Endothelial cell of hepatic sinusoid (primary cell): ENCODE measurements at regions not wholly inside any gene's neighbourhood (a gene's known extent, or its start where the extent isn't known, plus 50 kb on each side); places are given as distances from the start of the nearest gene placed in this dataset.

Source experiments
- in situ Hi-C: cut with HindIII; loops from 2 replicates; pipeline ENCODE4 v1.10.0; 2017; ENCODE audit warnings: low sequenced_read_pairs

DNA sequence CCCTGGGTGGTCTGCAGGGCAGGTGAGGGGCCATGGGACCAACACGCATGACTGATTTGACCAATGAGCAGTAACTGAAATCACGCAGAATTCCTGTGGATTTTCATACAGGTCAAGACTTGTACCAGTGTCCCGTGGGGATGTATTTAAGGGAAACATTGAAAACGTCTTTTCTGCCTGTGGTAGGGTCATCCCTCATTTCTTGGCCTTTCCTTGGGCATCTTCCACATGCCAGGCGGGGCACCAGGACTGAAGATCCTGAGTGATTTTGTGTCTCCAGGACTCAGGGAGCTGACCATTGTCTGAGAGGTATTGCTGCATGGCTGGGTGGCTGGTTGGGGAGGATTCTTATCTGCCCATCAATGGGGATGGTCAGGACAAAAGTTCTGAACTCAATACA lies 289.0 kb downstream of the GLRX3 start:
- in situ Hi-C loops = loop anchor here (5.0 kb wide), 1 partner anchor 62 kb away; no protein-coding TSS in a partner anchor

DNA sequence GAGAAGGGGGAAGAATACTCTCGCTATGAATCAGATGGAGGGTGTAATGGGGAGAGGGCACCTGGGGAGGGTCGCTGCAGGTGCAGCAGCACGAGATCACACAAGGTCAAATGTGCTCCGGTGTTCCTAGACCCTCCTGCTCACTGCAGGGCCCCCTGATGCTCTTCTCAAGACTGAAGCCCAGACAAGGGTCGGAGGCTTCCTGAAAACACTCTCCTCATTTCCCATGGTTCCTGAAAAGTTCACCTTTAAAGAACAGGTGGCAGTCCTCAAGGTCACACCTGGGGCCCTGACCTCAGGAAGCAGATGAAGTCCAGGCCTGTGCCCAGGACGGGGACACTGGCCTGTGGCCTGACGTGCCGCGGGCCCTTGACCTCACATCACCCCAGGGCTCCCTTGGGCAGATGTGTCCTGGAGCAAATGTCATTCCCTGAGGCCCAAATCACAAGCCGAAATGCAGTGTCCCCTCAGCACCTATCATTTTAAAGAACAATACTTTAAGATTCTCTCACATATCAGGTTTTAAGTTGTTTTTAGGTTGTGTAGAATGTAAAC lies 289.8 kb downstream of the GLRX3 start:
- in situ Hi-C loops = loop anchor here (5.0 kb wide), 1 partner anchor 61 kb away; no protein-coding TSS in a partner anchor

DNA sequence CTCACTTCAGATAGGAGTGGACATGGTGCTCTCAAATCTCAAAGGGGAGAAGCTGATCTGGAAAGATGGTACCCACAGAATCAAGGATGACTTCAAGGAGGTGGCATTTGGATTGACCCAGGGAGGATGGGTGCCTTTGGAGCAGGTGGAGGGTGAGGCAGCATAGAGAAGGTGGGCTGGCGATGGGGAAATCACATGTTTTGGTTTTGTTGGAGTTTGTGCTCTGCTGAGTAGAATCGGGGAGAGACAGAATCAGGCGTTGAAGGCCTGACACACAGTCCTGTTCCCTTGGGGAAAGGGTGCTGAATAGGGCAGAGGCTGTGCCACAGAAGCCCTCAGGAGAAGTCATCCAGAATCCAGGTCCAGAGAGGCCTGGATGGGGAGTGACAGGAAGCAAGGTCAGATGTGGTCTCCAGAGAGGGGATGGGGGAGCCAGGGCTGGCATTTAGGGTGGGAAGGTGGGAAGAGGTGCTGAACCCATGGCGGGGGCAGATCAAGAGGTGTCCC lies 291.1 kb downstream of the GLRX3 start:
- in situ Hi-C loops = loop anchor here (5.0 kb wide), 1 partner anchor 60 kb away; no protein-coding TSS in a partner anchor

DNA sequence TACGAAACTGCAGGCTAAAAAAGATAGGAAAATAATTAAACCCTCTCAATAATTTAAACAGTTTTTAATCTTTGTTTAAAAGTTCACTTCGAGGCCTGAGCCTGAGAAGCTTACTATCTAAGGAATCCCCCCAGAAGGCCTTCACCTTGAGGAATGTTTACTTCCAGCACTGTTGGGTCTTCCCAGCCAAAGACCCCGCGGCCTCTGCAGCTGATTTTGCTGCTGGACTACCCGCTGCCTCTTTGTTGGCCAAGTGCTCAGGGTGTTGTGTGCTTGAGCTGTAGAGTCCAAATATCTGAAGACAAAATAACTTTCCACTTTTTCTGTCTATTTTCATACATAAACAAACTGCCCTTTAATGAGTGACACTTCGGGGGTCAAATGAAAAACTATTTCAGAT lies 292.7 kb downstream of the GLRX3 start:
- in situ Hi-C loops = loop anchor here (5.0 kb wide), 1 partner anchor 58 kb away; no protein-coding TSS in a partner anchor

DNA sequence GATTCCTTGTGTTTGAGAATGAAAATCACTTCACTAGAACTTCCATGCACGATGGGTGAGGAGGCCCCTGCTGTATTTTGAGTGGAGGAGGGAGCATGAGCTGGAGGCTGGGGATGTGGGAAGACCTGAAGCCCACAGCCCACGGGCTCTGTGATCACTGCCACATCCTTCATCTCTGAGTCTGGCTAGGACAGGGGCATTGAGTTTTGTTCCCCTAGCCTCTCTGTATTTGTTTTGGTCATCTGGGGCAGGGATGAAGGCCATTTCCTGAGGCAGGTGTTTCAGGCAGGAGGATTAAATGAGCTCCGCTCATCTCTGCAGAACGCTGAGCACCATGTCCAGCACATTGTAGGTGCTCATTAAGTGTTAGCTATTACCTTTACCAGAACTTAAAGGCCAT lies 293.6 kb downstream of the GLRX3 start:
- in situ Hi-C loops = loop anchor here (5.0 kb wide), 1 partner anchor 57 kb away; no protein-coding TSS in a partner anchor

DNA sequence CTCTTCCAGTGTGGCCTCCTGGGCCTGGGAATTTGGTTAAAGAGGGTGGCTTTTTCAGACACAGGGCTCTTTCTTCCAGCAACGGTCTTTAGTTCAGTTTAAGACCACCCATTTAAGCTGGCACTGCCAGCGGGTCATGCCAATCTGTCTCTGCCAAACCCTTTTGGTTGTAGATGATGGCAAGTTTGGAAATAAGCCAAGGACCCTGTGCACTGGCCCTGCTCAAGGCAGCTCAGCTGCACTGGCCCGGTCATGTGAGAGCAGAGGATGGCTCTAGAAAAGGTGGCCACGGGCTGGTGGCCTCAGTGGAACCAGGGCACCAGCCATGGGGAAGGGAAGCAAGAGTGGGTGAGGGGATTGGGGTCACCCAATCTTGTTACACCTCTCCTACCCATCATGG lies 294.1 kb downstream of the GLRX3 start:
- in situ Hi-C loops = no loop called here

DNA sequence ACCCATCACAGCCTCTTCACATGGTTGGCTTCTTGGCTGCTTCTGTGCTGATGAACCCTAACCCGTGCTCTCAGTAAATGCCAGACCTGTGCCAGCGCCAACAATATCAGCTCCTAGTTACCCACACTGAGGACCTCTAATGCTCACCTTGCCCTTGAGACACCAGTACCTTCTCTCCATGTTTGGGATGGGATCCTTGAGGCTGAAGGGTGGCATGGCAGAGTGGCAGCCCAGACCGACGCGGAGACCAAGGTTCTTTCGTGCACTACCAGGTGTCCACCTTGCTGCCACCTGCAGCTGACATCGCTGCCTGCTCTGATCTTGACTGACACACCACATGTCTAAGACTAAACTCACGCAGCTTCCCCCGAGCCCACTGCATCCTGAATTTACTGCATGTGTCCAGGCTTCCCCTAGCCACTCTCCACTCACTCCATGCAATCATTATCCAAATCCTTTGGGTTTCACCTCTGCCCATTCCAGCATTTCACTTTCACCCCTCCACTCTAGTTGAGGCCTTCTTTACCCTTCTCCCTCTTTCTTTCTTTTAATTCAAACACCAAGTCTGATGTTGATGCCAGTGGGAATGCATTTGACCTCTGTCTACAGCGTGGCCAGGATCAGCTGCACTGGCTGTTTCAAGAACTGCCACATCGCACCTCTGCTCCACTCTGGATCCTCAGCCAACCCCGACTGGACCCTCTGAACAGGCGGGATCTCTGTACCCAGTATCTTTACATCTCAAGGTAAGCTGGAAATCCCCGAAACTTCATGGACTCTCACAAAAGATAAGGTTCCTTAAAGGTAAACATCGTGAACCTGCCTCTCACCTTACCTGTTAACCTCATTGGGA lies 294.9 kb downstream of the GLRX3 start:
- in situ Hi-C loops = no loop called here

DNA sequence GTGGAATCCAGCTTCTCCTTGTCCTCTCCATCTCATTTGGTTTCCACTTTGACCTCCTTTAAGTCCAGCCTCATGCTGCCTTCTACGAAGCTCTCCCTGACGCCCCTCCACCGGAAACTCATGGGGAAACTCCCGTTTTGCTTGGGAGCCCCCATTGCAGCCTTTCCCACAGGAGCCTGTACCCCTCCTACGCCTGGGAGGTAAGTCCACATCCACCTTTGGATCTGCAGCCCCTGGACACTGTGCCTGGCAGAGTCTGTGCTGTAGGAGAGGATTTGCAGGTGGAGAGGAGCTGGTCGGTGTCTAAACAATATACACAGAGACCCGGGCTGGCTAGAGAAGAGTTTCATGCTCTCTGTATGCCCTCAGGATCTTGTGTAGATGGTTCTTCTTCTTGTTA lies 296.1 kb downstream of the GLRX3 start:
- in situ Hi-C loops = no loop called here

DNA sequence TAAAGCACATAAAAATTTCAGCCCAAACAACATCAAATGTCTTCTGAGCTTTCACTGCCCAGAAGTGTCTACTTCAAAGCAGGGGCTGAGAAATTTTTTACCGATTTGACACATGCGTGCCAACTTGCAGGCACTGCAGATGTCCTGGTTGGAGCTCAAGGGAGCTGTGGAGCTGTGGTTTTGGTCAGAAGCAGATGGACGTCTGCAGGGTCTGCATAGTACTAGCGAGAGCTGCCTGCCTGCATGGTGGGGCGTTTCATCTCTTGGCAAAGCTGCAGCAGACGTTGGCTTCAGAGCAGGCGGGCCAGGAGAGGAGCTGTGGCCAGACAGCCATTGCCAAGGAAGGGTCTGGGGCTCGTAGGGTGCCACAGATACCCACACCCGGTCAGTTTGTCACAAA lies 296.7 kb downstream of the GLRX3 start:
- in situ Hi-C loops = no loop called here

DNA sequence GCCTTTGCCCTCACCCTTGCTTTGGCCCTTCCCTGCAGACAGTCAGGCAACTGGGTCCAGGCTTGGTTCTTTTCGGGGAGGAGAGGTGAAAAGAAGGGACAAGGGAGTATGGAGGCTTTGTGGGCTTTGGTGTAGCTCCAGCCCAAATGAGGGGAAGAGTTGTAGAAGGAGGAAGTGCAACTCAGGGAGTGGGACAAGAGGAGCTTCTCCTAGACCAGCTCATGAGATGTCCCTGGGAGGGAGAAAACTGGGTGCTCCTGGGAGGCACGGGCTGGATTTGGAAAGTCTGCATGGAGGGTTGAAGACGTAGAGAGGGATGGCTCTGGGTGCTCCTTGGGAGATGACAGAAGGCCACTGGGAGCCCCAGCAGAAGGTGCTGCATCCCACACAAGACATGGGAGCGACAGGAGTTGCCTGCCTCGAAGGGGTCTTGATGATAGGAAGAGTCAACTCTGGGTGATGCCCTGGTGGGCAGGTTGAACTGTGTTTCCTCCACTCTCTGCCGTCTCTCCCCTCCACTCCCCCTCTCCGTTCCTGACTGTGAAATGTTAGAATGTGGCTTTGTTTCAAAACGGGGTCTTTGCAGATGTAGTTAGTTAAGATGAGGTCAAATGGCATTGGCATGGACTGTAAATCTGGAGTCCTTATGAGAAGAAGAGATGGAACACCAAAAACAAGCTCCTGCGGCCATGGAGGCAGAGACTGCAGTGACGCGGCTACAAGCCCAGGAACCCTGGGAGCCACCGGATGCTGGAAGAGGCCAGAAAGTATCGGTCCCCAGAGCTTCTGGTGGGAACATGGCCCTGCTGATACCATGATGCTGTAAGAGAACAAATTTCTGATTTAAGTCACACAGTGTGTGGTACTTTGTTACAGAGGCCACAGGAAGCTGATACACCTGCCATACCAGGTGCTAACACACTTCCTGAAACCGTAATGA lies 298.5 kb downstream of the GLRX3 start:
- in situ Hi-C loops = no loop called here

DNA sequence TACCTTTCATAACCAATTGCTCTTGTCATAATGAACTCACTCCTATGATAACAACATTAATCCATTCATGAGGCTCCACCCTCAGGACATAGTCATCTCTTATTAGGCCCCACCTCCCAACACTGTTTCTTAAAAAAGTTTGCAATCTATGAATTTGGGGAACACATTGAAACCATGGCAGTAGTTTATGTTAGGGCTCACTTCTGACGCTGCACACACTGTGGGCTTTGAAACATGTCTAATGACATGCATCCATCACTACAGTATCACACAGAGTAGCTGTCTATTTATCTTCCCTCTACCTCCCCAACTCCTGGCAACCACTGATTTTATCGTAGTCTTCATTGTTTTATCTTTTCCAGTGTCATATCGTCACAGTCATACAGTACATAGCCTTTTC lies 299.8 kb downstream of the GLRX3 start:
- in situ Hi-C loops = no loop called here

DNA sequence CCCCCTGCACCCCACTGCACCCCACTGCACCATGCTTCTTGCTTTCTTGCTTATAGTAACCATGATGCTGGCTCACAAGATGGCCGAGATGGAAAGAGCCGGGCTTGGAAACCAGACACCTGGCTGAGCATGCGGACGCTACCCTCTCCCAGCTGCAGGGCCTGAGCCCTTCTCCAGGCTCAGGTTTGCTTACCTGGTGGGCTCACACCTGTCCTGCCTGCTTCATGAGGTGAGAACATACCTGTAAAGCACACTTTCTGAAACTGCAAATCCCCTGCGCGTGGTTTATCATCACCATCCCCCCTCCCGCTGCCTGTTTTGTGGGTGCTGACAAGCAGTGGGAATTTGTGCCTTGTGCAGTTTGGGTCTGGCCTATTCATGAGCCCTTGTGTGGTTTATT lies 302.7 kb downstream of the GLRX3 start:
- in situ Hi-C loops = no loop called here

DNA sequence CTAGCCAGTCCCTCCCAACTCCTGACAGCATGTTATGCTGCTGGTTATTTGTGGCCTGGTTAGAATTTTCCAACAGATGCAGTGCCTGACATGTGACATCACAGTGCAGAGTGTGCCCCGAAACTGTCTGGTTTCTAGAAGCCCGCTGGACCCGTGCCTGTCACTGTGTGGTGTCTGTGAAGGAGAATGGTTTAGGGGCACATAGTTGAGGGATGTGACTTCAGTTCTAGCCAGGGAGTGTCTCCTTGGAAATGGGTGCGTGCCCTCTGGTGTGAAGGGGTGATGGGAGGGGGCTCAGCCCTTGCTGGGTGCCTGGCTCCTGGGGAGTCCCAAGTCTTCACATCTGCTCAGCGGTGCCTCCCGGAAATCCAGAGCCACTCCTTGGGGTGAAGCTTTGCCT lies 303.6 kb downstream of the GLRX3 start:
- in situ Hi-C loops = no loop called here

DNA sequence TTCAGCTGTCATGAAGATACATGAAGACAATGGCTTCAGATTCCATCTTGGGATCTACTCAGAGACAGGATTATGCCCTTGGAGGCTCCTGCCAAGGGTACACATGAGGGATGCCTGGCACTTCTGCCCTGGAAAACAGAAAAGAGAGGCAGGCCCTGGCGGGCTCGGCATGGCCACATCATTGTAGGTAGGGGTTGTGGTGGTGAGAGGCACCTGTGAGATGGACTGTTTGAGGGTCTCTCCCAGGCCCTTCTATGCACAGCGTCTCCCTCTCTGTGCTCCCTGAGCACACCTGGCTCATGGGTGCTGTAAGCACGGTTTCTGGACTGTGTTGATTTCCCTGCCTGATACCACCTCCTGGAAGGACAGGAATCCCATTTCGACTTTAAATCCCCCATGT lies 304.3 kb downstream of the GLRX3 start:
- in situ Hi-C loops = no loop called here

DNA sequence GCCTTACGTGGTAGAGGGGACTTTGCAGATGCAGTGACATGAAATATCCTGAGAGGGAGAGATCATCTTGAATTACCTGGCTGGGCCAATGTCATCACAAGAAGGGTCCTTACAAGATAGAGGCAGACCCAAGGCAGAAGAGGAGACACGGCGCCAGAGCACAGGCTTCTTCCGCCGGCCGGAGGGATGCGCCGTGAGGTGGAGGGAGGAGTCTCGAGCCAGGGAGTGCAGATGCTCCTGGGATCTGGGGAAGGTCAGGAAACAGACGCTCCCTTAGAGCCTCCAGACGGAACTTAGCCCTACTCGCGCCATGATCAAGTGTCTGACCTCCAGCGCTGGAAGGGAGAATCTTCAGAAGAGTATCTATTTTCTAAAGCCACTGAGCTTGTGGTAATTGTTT lies 304.8 kb downstream of the GLRX3 start:
- in situ Hi-C loops = no loop called here

DNA sequence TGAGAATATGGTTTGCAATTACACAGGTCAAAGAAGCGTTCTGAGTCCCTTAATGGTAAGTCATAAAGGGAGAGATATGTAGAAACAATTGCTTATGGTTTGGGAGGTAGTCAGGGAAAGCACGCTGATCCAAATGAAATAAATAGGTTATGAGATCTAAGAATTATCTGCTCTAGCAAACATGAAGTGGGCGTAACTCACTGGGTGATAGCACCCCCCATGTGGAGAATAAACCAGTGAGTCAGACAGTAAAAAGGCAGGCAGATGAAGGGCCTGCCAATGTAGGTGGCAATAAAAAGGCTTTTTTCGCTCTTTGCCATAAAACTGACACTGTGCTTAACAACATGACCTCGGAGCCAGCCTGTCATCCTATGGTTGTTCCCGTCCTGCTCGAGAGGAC lies 306.9 kb downstream of the GLRX3 start:
- in situ Hi-C loops = no loop called here

DNA sequence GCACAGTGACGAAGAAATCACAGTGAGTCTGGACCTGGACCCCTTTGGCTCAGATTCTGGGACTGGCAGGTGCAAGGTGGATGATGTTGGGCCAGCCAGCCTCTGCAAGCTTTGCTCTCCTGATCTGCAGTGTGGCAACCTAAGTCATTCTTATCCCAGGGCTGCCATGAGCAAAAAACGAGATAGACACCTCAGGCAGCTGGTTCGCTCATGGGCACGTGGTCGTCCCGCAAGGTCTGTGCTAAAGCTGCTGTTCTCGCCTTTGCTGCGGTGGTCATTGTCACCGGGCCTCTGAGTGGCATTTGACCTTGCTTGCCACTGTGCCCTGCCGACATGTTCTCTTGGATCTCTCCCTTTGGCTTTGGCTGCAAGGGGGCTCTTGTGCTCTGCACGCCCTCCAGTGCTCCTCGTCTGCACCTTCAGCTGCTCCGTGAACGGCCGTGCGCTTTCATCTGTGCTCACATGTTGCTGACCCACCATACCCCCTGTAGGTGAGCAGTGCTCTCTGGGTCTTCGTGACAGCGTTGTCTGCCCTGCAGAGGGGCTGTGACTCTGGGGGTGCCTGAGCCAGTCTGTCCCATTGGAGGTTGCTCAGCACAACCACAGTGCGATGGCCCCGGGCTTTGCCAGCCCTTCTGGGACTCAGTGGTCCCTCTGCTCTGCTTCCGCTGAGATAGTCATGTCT lies 317.0 kb downstream of the GLRX3 start:
- in situ Hi-C loops = no loop called here

DNA sequence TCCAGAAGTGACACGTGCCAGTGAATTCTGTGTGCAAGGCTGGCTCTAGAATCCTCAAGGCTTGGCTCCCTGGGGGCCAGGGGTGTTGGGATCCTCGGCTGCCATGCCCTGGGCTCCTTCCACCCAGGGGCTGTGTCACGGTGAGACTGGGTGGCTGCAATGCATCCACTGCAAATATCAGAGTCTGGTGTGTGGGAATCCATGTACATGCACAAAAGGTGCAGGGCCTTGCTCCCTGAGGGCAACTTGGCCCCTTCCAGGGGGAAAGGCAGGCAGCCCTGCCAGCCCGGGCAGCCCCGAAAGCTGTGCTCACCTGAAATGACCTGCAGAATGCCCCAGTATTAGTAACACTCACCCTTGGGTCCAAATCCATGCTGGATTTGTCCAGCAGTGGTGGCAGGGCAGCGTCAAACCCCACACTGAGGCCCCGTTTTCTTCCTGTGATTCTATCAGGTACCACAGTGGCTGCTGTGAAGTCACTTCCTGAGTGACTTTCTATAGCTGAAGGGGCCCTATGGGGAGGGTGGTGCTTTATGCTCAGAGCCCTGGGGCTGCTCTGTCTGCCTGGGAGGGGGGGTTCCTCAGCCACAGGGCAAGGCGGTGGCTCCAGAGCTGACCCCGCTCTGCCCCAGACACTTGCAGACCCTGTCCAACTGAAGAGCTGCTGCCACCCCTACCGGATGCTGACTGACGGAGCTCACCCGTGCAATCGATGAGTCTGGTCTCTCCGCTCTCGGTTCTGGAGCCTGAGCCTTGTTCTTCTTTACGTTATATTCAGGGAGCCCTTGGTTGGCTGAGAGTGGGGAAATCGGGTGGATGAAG lies 317.7 kb downstream of the GLRX3 start:
- in situ Hi-C loops = no loop called here

DNA sequence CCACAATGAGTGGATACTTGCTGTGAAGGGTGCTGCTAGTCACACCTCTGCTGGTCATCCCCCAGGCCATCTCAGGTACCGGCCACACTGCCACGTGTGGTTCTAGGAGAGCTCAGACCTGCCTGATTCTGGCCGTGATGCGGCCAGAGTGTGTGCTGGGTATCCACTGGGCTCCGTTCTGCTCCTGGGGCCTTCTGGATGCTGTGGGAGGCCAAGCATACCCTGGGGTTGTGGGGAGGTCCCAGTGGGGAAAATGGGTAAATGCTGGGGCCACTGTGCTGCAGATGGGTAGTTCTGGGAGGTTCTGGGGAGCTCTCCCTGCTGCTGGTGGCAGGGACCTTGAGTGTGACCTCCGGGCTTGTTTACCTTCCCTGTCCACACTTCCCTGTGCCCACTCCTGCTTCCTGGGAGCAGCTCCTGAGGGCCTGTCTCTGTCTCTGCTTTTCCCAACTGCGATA lies 318.4 kb downstream of the GLRX3 start:
- in situ Hi-C loops = no loop called here
